HK-2 (cell line): ENCODE measurements at regions not wholly inside any gene's neighbourhood (a gene's known extent, or its start where the extent isn't known, plus 50 kb on each side); places are given as distances from the start of the nearest gene placed in this dataset.
A peak's percentile ranks its signal among the peaks of the same experiment; 100 is the strongest.

Source experiments
- DNase-seq: peaks from one replicate; pipeline ENCODE4 v3.0.0-alpha.2; 2018; ENCODE audit not compliant: unreplicated experiment

DNA sequence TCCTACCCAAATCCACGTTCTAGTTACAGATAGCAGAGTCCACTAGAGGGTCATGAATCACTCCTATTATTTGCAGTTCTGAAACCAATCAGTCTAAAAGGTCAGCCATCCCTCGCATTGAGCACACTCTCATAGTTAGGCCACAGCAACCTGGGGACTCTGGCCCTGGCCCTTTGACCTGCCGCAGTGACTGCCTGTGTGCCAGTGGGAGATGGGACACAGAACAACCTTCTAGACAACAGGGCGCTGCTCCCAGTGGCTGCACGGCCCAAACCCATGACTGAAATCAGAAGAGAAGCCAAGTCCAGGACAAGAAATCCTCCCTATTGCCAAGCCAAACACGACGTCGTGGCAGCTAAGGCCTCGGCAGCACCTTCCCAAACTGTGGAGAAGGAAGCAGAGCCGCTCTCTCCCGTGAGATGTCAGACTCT is 158.5 kb downstream of the HERPUD2 start:
- no peak for DNase-seq

- DNase-seq: no peak
Measured at GRCh38 chr7:35533902-35534301, 161.0 kb downstream of the HERPUD2 start.

DNA sequence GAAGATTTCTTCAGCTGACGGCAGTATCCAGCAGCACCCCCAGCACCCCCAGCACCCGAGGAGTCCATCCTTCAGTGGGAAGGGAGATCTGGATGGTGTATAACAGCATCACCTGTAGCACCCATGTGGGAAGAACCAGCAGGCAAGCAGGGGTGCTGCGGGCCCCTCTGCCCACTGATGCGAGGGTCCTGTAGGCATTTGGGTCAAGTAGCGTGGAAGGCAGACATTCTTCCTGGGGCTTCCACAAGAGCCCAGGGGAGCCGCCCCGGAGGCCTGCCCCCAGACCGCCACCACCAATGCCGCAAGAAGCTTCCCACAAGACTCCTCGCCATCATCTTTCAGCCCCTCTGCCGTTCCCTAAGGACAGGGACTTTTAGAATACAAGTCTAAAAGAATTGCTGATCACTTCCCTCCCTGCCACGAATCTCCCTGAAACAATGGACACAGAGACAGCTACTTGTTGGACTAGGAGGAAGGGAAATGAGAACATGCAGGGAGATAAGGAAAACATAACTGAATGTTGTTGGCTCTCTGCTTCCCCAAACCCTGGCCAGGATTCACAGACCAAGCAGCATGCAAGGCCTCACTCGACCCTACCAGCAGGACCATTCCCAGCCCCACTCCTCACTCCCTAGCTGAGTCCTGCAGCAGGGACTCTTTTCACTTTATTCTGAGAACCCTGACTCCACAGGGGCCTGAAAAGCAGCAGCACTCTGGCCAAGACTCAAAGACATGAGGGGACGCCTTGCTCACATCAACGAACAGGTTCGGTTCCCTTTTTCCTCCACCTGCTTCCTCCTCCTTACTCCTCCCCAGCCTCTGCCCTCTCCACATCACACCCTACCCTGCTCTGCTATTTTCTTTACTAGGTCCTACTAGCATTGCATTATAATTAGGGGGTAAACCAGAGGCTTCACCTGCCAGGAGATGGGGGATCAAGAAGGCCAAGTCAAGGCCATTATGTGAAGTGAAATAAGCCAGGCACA is 164.5 kb downstream of the HERPUD2 start:
- DNase-seq: no peak

DNA sequence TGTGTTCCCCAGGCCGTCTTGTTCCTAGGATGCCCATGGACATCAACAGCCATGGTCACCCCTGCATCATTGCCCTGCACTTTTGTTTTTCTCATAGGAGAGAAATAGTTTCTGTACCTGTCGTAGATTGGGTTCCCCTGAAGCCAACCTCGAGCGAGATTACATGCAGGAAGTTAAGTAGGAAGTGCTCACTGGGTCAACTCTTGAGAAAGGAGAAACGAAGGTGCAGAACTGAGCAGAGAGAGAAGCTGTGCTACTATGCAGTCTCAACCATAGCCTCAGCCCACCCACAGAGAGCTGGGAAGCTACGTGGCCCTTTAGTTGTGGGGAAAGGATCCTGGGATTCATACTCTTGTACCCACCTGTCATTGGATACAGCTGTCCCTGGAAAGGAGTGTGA is 165.2 kb downstream of the HERPUD2 start:
- no peak for DNase-seq

- DNase-seq: no peak
Measured at GRCh38 chr7:35528381-35528977, 166.5 kb downstream of the HERPUD2 start.

DNA sequence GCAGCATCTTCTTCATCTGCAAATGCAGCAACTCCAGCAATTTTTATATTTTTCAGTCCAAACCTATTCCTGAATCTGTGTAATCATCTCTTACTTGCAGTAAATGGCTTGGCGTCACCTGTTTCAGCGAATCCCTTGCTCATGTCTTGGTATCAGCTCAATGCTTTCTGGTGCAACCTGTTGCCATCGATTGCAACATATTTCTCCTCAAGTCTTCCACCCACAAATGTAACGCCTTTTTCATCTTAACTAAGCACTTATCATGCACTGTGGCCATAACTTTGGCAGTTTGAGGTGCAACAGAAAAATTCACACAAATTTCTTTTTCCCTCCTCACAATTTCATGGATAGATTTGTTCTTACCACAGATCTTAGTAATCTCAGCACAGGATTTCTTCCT is 168.3 kb downstream of the HERPUD2 start:
- DNase-seq: no peak

- DNase-seq: no peak
Measured at GRCh38 chr7:35524112-35524804, 170.7 kb downstream of the HERPUD2 start.

GRCh38 chr7:35523292-35523691 is 171.6 kb downstream of the HERPUD2 start:
- no peak for DNase-seq

- DNase-seq: no peak
Measured at GRCh38 chr7:35522697-35523096, 172.2 kb downstream of the HERPUD2 start.

GRCh38 chr7:35521941-35522340 is 173.0 kb downstream of the HERPUD2 start:
- DNase-seq: no peak

GRCh38 chr7:35520810-35521625 is 173.9 kb downstream of the HERPUD2 start:
- no peak for DNase-seq

- DNase-seq: peak; percentile 62
Measured at GRCh38 chr7:35519971-35520809, 174.7 kb downstream of the HERPUD2 start.

DNA sequence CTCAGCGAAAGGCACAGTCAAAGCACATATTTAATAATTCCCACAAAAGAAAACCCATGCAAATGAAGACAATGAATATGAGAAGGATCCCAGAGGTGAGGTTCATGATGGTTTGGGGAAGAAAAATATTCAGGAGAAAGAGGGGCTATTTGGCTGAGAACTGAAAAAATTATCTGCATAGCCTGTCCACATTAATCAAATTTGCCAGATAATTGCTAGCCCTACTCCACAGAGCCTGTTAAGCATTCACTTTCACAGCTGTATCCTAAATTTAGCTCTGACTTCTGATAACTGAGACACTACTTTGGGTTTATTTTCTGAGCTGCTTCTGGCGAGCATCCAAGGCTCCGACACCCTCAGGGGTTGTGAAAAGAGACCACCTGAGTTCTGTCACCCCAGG is 176.2 kb downstream of the HERPUD2 start:
- no peak for DNase-seq

DNA sequence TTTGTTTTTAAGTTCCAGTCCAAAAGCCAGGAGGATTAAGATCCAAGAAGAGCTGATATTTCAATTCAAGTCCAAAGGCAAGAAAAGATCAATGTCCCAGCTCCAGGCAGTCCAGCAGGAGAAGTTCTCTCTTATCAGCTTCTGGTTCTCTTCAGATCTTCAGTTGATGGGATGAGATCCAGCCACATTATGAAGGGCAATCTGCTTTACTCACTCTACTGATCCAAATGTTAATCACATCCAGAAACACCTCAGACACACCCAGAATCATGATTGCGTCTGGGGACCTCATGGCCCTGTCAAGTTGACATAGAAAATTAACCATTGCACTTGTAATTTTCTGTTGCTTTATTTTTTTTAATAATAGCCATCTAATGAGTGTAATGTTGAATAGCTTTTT is 178.4 kb downstream of the HERPUD2 start:
- DNase-seq: no peak

GRCh38 chr7:35513828-35514227 is 181.1 kb downstream of the HERPUD2 start:
- no peak for DNase-seq

DNA sequence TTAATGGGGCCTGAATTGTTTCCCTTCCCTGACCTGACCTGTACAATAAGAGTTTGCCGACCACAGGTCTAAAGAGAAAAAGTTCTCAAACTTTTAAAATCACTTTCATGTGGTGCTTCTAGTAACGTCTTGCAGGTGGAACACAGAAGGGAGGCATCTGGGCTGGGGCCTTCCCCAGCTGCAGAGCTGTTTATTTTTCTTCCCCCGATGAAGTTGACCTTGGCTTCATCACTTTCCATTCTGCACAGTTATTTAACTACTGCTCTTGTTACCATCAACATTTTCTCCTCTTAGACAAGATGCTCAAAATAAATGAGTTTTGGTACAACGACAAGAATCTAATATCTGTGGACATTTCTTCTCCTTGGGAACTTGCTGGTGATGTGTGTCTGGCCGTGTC is 181.7 kb downstream of the HERPUD2 start:
- no peak for DNase-seq

DNA sequence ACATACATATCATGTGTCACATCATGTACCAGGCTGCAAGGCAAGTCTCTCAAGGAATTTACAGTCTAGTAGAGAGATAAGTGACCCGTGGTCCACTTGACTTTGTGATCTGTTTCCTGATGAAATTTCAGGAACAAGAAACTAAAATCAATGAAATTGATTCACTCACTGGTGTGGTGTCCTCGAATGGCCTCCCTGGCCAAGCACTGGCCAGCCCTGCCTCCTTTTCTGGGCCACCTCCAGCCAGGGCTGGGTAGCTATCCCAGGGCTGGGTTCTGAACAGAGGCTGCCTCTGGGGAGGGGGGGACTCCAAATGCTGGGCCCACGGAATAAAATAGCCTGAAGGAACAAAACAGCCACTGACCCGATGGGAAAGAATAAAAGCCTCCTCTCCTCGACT is 182.2 kb downstream of the HERPUD2 start:
- DNase-seq: no peak

DNA sequence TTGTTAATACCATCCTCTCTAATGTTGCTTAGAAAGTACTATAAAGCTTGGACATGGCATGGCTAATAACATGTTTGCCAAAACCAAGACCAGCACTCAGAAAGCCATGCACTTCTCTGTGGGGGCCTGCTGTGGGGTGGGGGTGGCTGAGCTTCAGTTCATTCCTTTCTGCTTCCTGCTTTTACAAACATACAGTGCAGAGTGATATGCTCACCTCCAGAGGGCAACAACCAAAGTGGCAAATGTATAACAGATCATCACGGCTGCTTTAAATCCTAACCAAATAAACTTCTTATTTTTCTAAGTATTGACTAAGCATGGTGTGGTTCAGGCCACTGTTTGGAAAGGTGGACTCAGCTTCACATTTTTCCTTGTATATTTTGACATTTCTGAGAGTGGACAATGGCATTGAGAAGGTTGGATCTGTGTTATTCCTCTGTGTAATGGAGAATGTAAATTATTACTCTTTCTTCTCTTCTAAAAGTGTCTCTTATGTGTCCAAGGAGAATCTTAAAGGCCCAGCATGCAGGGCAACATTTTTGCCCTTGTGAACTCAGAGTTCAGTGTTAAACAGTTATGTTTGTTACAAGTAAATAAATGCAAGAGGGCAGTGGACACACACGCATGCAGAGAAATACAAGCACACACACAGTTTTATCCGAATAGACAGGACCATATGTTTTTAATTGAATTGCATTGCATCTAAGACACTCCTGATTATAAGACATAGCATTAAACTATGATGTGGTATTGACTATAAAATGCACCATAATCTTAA is 186.1 kb downstream of the HERPUD2 start:
- no peak for DNase-seq

DNA sequence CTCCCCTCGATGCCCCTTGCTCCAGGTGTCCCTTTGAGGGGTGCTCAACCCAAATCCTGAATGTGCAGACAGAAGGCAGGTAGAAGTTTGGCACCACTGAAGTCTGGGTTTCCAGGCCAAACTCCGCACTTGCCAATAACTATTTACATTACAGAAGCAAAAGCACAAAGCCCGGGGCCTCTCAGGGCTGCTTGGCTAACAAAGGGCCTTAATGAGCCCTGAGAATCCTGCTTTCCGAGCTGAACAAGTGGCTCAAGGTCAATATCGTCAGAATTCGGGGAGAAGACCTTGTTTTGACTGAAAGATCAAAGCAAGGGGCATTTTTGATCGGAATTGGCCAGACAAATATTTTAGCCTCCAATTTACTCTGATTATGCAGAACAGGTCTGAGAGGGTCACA is 189.9 kb downstream of the HERPUD2 start:
- no peak for DNase-seq

GRCh38 chr7:35504365-35504764 is 190.6 kb downstream of the HERPUD2 start:
- DNase-seq: no peak
